Uterus (tissue), 3 donors: ENCODE measurements at regions not wholly inside any gene's neighbourhood (a gene's known extent, or its start where the extent isn't known, plus 50 kb on each side); places are given as distances from the start of the nearest gene placed in this dataset.

Source experiments
- DNase-seq, 2 donors: peaks; one replicate each; pipeline ENCODE4 v3.0.0-alpha.2; 2019 to 2020
- H3K27ac ChIP-seq, 2 donors: fragments of 200-600 bp; sonication (generic); 1 replicate in 1 of 2; 2 replicates in 1 of 2; pipeline ENCODE4 v1.5.1; 2016 to 2018
- H3K27me3 ChIP-seq, 2 donors: fragments of 200-600 bp; sonication (generic); one replicate each; pipeline ENCODE4 v1.5.1; 2018 to 2019; ENCODE audit warnings: control low read depth in 1 of 2
- H3K36me3 ChIP-seq, 2 donors: fragments of 200-600 bp; sonication (generic); one replicate each; pipeline ENCODE4 v1.5.1; 2019; ENCODE audit warnings: control low read depth in 1 of 2
- H3K4me1 ChIP-seq, 2 donors: fragments of 200-600 bp; sonication (generic); one replicate each; pipeline ENCODE4 v1.5.1; 2018 to 2019; ENCODE audit warnings: control low read depth in 1 of 2
- H3K4me3 ChIP-seq, 2 donors: fragments of 200-600 bp; sonication (generic); 1 replicate in 1 of 2; 2 replicates in 1 of 2; pipeline ENCODE4 v1.5.1; 2018 to 2019; ENCODE audit warnings: mild to moderate bottlenecking in 1 of 2
- H3K9me3 ChIP-seq, 2 donors: fragments of 200-600 bp; sonication (generic); one replicate each; pipeline ENCODE4 v1.5.1; 2019; ENCODE audit warnings: control low read depth in 1 of 2
- POLR2A ChIP-seq, 2 donors: fragments of 450-650 bp; IDR thresholded peaks; one replicate each; pipeline ENCODE4 v1.6.1; 2016; ENCODE audit warnings: antibody characterized with exemption in 2 of 2, mild to moderate bottlenecking in 1 of 2, moderate library complexity in 1 of 2
- intact Hi-C: fragments of 100-400 bp; cut with DNase I; formaldehyde crosslinking; loops from one replicate; pipeline ENCODE4 v1.15.1; 2023; ENCODE audit warnings: low total_unique reads
- TF ChIP-seq, protein P1 (sequence below), 4 experiments: fragments of 200-600 bp in 2 of 4; fragments of 450-650 bp in 2 of 4; sonication (generic) in 2 of 4; IDR thresholded peaks; one replicate each; pipeline ENCODE4 v1.5.1; 2016 to 2019; ENCODE audit warnings: antibody characterized with exemption in 4 of 4, mild to moderate bottlenecking in 2 of 4, moderate library complexity in 1 of 4
- donor health status: DM: yes; HTN: yes; CAD: no.

DNA sequence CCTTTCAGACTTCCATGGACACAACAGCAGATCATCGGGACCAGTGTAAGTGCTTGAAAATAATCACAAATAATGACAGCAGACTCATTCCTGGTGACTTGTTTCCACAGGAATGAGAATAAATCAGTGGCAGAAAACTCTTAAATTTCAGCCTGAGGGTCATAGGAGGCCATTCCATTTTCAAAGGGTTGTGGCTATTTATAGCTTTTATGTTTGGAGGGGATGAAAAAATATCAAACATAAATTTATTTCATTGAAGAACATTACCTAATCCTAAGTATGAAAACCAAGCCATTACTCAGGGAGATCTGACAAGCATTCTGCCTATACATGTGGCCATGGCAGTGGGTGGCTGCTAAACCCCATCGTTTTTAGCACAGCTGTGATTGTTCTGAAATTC lies 173.6 kb upstream of the CNR1 start:
- Histone ChIP-seq H3K4me3 (no peak overlapping the region), H3K4me1 (no peaks in the 10 kb centered on the region), H3K36me3 (no peaks in the 10 kb centered on the region), H3K9me3 (no peaks in the 10 kb centered on the region), H3K27me3 (no peaks in the 10 kb centered on the region), H3K27ac (no peak overlapping the region)
- no peak for DNase-seq
- TF ChIP-seq POLR2A (IDR thresholded peaks at IDR 0.05) = no peak
- TF ChIP-seq, protein P1, sequence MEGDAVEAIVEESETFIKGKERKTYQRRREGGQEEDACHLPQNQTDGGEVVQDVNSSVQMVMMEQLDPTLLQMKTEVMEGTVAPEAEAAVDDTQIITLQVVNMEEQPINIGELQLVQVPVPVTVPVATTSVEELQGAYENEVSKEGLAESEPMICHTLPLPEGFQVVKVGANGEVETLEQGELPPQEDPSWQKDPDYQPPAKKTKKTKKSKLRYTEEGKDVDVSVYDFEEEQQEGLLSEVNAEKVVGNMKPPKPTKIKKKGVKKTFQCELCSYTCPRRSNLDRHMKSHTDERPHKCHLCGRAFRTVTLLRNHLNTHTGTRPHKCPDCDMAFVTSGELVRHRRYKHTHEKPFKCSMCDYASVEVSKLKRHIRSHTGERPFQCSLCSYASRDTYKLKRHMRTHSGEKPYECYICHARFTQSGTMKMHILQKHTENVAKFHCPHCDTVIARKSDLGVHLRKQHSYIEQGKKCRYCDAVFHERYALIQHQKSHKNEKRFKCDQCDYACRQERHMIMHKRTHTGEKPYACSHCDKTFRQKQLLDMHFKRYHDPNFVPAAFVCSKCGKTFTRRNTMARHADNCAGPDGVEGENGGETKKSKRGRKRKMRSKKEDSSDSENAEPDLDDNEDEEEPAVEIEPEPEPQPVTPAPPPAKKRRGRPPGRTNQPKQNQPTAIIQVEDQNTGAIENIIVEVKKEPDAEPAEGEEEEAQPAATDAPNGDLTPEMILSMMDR (IDR thresholded peaks at IDR 0.05) = no peak
- intact Hi-C loops = no loop called here

DNA sequence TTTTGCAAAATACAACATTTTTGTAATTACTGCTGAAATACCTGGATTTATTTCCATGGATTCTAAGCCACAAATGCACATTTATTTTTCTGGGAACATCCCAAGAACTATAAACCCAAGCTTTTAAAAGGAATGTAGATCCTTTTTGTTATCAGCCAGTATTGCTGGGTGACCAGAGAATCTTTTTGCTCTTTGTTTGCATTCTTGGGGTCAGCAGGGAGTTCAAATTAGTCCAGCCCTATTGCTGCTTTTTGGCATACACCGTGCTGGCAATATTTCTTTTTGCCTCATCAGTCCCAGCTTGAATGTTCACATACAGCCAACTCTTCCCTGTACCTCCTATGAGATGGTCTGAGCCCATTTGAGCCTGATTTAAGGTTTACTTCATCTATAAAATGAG lies 155.2 kb upstream of the CNR1 start:
- no peak for DNase-seq
- Histone ChIP-seq H3K27me3 (no peaks in the 10 kb centered on the region), H3K4me3 (no peak overlapping the region), H3K9me3 (no peaks in the 10 kb centered on the region), H3K27ac (no peak overlapping the region), H3K36me3 (no peaks in the 10 kb centered on the region), H3K4me1 (no peaks in the 10 kb centered on the region)
- TF ChIP-seq POLR2A (IDR thresholded peaks at IDR 0.05) = no peak
- TF ChIP-seq, protein P1 (IDR thresholded peaks at IDR 0.05) = no peak
- intact Hi-C loops = no loop called here

DNA sequence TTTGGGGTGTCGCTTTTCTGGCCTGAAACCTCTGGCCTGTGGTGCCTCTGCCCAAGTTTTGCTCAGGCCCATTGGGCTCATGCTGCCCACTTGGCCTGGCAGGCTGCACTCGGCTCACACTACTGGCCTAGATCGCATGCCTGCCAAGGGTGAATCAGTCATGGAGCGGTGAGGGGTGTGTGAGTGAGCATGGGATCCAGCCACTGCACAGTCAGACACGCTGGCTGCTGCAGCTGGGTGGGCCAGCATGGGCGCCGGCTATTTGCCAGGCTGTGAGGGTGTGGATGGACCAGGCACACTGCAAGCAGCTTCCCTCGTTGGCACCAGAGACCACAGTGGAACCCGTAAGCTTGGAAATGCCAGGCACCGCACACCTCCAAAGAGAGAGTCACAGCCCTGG lies 145.4 kb upstream of the CNR1 start:
- no peaks in the 10 kb centered on the region for H3K9me3 ChIP-seq
- no peaks in the 10 kb centered on the region for H3K36me3 ChIP-seq
- no peak for TF ChIP-seq POLR2A (IDR thresholded peaks at IDR 0.05)
- TF ChIP-seq, protein P1 (IDR thresholded peaks at IDR 0.05) = no peak
- DNase-seq = no peak
- no peak overlapping the region for H3K27ac ChIP-seq
- no peak overlapping the region for H3K4me3 ChIP-seq
- intact Hi-C loops = no loop called here
- no peaks in the 10 kb centered on the region for H3K27me3 ChIP-seq
- H3K4me1 ChIP-seq = no peaks in the 10 kb centered on the region

DNA sequence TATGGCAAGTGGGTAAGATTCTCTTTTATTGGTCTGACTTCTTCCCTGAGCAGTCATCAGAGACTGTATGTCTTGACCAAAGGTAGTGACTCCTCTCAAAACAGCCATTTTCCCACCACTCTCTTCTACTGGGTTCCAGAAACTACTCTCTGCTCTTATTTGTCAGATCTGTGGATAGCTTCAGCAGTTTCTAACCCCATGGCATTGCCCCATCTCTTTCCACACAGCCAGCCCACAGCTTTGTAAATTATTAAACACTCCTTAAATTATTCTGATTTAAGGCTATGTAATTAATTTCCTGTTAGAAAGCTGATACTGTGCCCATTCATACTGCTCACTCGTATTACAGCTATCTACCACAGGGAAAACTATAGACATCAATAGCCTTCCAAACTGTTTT lies 138.4 kb upstream of the CNR1 start:
- TF ChIP-seq, protein P1 (IDR thresholded peaks at IDR 0.05) = no peak
- TF ChIP-seq POLR2A (IDR thresholded peaks at IDR 0.05) = no peak
- intact Hi-C loops = no loop called here
- no peaks in the 10 kb centered on the region for H3K4me1 ChIP-seq

DNA sequence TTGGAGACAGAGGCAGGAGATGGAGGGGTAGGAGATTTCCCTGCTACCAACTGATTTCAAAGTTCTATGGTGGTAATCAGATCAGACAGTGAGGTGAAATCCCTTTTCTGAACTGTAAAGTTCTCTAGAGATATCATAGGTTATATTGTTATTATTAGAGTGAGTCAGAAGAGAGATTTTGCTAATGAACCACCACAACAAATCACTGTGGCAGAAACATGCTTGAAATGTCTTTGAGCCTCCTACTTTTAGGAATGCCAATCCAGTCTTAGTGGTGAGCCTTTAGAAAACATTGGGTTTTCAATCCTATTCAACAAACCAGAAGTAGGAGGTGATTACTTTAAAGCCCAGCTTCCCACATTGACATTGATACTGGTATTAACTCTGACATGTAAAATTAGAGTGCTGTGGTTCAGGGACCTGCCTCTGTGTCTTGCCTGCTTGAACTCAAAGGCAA lies 136.7 kb upstream of the CNR1 start:
- no peak for DNase-seq

More for the DNA sequence above, 138.4 kb upstream of the CNR1 start:
- H3K36me3 ChIP-seq = no peaks in the 10 kb centered on the region
- DNase-seq = no peak
- H3K9me3 ChIP-seq = no peaks in the 10 kb centered on the region
- H3K4me3 ChIP-seq = no peak overlapping the region
- no peaks in the 10 kb centered on the region for H3K27me3 ChIP-seq
- H3K27ac ChIP-seq = no peak overlapping the region

More for the DNA sequence above, 136.7 kb upstream of the CNR1 start:
- Histone ChIP-seq H3K9me3 (no peaks in the 10 kb centered on the region), H3K36me3 (no peaks in the 10 kb centered on the region), H3K27ac (no peak overlapping the region), H3K4me1 (no peaks in the 10 kb centered on the region), H3K4me3 (no peak overlapping the region), H3K27me3 (no peaks in the 10 kb centered on the region)
- TF ChIP-seq, protein P1 (IDR thresholded peaks at IDR 0.05) = no peak
- TF ChIP-seq POLR2A (IDR thresholded peaks at IDR 0.05) = no peak
- intact Hi-C loops = no loop called here
